ENCODE measurements at regions not wholly inside any gene's neighbourhood (a gene's known extent, or its start where the extent isn't known, plus 50 kb on each side); places are given as distances from the start of the nearest gene placed in this dataset.

- TF ChIP-seq, protein P1, sequence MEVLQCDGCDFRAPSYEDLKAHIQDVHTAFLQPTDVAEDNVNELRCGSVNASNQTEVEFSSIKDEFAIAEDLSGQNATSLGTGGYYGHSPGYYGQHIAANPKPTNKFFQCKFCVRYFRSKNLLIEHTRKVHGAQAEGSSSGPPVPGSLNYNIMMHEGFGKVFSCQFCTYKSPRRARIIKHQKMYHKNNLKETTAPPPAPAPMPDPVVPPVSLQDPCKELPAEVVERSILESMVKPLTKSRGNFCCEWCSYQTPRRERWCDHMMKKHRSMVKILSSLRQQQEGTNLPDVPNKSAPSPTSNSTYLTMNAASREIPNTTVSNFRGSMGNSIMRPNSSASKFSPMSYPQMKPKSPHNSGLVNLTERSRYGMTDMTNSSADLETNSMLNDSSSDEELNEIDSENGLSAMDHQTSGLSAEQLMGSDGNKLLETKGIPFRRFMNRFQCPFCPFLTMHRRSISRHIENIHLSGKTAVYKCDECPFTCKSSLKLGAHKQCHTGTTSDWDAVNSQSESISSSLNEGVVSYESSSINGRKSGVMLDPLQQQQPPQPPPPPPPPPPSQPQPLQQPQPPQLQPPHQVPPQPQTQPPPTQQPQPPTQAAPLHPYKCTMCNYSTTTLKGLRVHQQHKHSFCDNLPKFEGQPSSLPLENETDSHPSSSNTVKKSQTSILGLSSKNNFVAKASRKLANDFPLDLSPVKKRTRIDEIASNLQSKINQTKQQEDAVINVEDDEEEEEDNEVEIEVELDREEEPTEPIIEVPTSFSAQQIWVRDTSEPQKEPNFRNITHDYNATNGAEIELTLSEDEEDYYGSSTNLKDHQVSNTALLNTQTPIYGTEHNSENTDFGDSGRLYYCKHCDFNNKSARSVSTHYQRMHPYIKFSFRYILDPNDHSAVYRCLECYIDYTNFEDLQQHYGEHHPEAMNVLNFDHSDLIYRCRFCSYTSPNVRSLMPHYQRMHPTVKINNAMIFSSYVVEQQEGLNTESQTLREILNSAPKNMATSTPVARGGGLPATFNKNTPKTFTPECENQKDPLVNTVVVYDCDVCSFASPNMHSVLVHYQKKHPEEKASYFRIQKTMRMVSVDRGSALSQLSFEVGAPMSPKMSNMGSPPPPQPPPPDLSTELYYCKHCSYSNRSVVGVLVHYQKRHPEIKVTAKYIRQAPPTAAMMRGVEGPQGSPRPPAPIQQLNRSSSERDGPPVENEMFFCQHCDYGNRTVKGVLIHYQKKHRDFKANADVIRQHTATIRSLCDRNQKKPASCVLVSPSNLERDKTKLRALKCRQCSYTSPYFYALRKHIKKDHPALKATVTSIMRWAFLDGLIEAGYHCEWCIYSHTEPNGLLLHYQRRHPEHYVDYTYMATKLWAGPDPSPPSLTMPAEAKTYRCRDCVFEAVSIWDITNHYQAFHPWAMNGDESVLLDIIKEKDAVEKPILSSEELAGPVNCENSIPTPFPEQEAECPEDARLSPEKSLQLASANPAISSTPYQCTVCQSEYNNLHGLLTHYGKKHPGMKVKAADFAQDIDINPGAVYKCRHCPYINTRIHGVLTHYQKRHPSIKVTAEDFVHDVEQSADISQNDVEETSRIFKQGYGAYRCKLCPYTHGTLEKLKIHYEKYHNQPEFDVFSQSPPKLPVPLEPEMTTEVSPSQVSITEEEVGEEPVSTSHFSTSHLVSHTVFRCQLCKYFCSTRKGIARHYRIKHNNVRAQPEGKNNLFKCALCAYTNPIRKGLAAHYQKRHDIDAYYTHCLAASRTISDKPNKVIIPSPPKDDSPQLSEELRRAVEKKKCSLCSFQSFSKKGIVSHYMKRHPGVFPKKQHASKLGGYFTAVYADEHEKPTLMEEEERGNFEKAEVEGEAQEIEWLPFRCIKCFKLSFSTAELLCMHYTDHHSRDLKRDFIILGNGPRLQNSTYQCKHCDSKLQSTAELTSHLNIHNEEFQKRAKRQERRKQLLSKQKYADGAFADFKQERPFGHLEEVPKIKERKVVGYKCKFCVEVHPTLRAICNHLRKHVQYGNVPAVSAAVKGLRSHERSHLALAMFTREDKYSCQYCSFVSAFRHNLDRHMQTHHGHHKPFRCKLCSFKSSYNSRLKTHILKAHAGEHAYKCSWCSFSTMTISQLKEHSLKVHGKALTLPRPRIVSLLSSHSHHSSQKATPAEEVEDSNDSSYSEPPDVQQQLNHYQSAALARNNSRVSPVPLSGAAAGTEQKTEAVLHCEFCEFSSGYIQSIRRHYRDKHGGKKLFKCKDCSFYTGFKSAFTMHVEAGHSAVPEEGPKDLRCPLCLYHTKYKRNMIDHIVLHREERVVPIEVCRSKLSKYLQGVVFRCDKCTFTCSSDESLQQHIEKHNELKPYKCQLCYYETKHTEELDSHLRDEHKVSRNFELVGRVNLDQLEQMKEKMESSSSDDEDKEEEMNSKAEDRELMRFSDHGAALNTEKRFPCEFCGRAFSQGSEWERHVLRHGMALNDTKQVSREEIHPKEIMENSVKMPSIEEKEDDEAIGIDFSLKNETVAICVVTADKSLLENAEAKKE (CRISPR knock-in tag; IDR thresholded peaks at IDR 0.05): no peak
- no peak for TF ChIP-seq STAT1 (IDR thresholded peaks at IDR 0.05; ENCODE audit: unreplicated experiment)
- TF ChIP-seq EZH2phosphoT487 (IDR thresholded peaks at IDR 0.05; ENCODE audit: unreplicated experiment): no peak
These were observed 163.7 kb upstream of the NLRP1 start (continued) for GRCh38 chr17:5747964-5748363.

DNA sequence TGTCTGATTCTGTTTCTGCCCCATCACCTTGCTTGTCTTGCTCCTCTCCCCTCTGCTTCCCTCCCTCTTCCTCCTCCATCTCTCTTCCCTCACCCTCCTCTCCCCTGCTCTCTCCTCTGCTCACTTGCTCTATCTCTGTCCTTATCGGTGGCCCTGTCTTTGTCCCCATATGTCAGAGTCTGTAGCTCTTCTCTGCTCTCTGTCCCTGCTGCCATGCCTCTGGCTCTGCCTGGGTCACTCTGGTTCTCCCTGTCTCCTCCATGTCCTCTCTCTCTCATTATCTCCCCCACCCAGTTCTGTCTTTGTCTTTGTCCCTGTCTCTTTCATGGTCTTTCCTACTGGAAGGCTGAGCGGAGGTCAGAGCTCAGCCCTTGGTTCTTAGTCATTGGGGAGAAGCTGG lies 169.1 kb upstream of the NLRP1 start:
- no peaks in the 10 kb centered on the region for H3K36me3 Mint-ChIP-seq (ENCODE audit: low read depth)
- peaks cover 6% of the 10 kb centered on the region for H3K27me3 Mint-ChIP-seq (ENCODE audit: insufficient read depth, low read depth, poor library complexity)
- Histone ChIP-seq H3K4me1 (ENCODE audit: insufficient read depth) (no peaks in the 10 kb centered on the region), H3K27ac (ENCODE audit: low read depth) (no peak overlapping the region), H3K4me3 (no peak overlapping the region), H3F3A (replicated peaks; ENCODE audit: low read depth) (no peaks in the 10 kb centered on the region), H3K36me3 (ENCODE audit: insufficient read depth) (no peaks in the 10 kb centered on the region), H4K20me1 (replicated peaks; ENCODE audit: insufficient read depth) (no peaks in the 10 kb centered on the region), H3K9me2 (ENCODE audit: insufficient read depth) (peaks cover 5% of the 10 kb centered on the region; the same call in 1 of the 2 replicates), H3K27me3 (ENCODE audit: insufficient read depth) (no peaks in the 10 kb centered on the region), H3K79me2 (replicated peaks; ENCODE audit: insufficient read depth) (no peaks in the 10 kb centered on the region), H3K4me2 (no peak overlapping the region), H2AFZ (no peak overlapping the region)
- DNase-seq (ENCODE audit: low spot score) (no peak), ATAC-seq (no peak)
- H3K27ac Mint-ChIP-seq: no peak overlapping the region
- no peaks in the 10 kb centered on the region for H3K9me3 Mint-ChIP-seq
- H3K4me3 Mint-ChIP-seq: no peak overlapping the region
- TF ChIP-seq ZNF114 (CRISPR knock-in tag; IDR thresholded peaks at IDR 0.05) (no peak), JUNB (IDR thresholded peaks at IDR 0.05; ENCODE audit: unreplicated experiment) (no peak)
- H3K4me1 Mint-ChIP-seq: no peaks in the 10 kb centered on the region; the same call in 2 of the 3 replicates
